NCI-H1436 treated with DMSO at 0.1 percent for 48 hours (cell line): ENCODE measurements at regions not wholly inside any gene's neighbourhood (a gene's known extent, or its start where the extent isn't known, plus 50 kb on each side); places are given as distances from the start of the nearest gene placed in this dataset.
"Not testable (repeated sequence)": the region's sequence is repeated elsewhere in the genome, so short reads cannot be mapped to it uniquely, and the experiment has no call there.

Experiments
- DNase-seq: peaks from one replicate; lab custom pipeline; 2025; lab: John Stamatoyannopoulos, UW

DNA sequence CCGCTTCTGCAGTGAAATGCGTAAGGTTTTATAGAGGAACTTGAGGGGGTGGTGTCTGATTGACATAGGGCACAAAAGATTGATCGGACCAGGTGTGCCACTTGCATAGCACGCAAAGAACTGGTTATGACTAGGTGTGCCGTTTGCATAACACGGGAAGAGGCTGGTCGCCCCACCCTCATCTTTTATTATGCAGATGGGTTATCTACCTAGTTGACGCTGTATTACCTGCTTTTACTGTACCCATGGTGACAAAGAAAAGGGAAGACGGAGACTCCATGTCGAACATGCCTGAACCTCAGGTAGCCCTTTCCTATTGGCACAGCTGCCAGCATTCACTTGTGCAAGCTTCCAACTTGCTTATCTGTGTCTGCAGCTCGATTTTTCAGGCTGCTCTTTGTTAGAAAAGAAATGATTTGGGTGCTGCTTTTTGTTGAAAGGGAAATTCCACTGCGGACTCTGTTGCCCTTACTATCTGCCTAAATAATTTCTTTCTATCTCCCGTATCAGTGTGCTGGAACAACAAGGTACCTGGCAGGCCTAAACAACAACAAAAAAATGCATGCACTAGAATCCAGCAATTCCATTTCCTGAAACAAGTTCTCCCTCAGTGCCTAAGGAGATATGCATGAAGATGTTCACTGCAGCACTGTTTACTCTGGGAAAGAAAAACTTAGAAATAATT lies 194.4 kb upstream of the KAZN start:
- DNase-seq: no peak

DNA sequence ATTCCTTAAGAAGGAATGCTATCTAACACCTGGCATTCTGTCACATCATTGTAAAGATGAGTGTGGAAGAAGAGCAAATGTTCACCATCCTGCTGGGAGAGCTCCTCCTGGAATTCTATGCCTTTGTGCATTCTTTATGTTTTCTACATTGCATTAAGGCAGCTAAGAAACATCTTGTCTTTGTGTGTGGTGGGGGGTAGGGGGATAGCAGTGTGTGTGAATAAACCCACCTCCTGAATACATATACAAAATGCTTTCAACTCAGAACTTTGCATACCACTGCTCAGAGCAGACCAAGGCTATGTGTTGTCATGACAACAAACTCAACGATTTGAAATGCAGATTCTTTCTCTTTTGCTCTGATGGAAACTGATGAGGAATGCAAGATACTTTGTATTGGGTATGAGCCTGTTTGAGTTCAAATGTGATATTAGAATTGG lies 193.6 kb upstream of the KAZN start:
- DNase-seq: no peak

DNA sequence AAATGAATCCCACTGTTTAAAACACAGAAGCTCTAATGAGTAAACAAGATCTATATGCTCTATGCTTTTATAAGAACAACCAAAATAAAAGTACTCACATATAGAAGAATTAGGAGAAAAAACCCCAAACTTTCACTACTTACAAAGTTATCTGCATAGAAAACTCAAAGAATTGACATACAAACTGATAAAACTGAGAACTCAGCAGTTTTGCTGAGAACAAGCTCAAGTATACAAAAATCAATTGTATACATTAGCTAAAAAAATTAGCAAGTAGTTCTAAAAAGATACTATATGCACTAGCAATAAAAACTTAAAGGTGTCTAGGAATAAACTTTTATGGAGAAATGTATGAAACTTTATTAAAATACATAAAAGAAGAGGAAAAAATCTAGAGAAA lies 186.2 kb upstream of the KAZN start:
- no peak for DNase-seq

DNA sequence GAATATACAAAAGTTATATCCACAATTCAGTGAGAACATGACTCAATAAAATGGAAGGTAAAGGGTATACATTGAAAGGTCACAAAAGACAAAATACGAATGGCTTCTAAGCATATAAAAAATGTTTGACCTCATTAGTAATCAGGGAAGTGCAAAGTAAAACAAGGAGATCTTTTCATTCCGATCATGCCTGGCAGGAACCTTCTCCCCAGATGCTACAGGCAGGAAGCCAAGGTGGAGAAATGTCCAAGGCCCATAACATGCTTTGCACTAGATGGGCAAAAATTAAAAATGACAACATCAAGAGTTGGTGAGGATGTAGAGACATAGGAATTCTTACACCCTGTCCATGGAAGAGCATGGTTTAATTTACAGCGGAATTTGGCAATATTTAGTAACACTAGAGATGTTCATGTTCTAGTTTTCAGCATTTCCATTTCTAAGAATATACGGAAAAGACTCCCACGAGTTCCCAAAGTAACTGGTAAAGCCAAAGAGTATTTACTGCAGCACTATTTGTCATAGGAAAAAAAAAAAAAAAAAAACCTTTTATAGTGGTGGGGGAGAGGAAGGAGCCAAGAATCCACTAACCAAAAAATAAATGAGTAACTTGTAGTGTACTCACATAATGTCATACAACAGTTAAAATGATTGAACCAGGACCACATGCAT lies 184.5 kb upstream of the KAZN start:
- no peak for DNase-seq

DNA sequence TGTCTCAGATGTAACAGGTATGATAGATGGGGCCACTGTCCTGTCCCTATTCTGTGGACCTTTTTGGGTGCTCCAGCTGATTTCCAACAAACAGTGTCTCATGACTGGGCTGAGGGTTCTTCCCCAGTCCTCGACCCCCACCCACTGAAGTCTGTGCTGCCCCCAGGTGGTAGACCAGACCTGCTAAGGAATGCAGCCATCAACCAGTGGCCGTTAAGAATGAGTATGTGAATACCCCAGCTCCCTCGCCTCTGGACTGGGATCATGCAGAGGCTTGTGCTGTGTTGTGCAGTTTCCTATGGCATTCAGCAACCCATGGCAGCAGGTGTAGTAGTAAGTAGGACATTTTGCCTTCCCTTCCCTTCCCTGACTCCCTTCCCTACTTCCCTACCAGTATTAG lies 183.1 kb upstream of the KAZN start:
- DNase-seq: no peak

DNA sequence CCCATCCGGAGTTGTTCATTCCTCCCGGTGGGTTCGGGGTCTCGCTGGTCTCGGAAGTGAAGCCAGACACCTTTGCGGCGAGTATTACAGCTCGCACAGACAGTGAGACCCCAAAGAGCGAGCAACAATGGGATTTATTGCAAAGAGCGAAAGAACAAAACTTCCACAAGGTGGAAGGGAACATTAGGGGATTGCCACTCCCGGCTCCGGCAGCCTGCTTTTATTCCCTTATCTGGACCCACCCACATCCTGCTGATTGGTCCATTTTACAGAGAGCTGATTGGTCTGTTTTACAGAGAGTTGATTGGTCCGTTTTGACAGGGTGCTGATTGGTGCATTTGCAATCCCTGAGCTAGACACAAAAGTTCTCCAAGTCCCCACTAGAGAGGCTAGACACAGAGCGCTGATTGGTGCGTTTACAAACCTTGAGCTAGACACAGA lies 178.7 kb upstream of the KAZN start:
- not testable (repeated sequence) for DNase-seq

DNA sequence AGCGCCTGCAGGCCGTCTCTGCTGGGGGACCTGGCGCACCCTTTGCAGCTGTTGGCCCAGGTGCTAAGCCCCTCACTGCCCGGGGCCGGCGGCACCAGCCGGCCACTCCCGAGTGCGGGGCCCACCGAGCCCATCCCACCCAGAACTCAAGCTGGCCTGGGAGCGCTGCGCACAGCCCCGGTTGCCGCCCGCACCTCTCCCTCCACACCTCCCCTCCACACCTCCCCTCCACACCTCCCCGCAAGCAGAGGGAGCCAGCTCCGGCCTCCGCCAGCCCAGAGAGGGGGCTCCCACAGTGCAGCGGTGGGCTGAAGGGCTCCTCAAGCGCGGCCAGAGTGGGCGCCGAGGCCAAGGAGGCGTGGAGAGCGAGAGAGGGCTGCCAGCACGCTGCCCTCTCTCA lies 177.8 kb upstream of the KAZN start:
- DNase-seq: no peak

DNA sequence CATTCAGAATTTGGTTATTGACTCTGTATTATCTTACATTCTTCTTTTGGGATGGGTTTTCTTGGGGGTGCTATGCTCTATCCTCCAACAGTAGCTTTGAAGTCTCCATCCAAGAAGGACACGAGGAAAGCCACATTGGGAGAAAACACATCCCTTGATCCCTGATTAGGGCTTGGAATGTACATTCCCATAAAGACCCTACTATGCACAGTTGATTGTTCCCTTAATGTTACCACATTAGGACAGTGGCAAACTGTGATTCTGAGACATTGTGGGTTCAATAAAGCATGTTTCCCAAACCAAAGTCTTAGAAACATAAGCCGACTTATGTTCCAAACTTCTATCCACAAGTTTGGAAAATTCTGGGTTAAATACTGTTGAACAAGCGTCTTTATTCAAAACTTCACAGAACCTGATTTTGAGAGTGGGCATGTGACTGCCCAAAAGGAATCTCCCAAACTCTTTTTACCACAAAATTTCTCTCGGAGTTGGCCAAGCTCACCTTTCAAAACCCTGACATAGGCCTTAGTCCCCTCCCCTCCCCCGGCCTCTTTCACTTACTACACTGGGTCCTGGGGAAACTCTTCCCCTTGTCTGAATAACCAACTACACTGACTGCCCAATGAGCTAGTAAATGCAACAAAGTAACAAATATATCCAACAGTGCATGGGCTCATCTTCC lies 177.0 kb upstream of the KAZN start:
- no peak for DNase-seq

DNA sequence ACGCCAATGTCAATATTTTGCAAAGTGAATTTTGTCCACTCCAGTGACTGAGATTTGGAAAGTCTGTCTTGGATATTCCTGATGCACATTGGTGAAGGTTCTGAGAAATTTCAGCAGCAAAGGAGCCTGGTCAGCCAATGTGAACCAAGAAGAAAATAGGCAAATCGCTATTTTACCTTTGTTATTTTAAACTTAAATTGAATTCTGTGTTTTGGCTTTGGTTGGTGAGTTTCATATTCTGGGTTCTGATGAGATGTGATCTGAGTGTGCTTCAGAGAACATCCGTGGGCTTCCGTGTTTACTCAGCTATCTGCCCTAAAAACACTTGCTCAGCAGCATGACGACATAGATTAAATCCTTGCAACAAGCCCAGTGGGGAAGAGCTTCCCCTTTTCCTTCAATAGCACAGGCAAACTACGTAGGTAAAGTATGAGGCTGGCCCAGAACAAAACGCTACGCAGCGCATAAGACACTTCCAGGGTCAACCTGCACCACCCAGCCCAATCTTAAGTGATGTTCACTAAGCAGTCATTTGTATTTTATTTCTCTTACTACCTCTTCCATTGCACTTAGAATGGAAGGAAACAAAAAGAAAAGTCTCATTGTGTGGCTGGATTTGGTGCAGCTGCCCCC lies 176.4 kb upstream of the KAZN start:
- no peak for DNase-seq

DNA sequence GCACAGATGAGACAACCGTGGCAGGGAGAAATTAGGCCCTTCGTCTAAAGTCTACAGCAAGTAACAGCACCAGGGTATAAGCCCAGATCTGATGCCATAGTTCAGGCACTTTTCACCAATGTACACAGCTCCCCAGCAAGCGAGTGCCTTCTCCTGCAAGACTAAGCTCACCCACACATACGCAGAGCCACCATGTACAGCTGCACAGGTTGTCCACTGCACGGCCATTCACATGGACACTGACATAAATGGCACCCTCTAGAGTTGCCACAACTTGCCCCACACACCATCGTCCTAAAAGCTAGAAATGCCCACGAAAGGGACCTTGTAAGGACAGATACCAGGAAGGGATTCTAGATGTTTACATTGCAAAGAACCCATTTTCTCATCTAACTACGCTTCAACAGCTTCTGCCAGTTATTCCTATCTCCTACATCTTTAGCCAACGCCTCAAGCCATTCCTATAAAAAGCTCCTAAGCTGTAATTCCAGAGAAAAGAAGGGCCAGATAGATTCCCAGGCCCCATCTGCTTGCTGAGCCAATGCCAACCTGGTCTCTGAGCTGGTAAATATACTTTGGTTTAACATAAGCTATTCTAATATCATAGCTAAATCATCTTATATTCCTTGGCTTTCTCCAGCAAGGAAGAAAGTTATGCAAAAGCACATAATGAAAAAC lies 174.0 kb upstream of the KAZN start:
- no peak for DNase-seq

DNA sequence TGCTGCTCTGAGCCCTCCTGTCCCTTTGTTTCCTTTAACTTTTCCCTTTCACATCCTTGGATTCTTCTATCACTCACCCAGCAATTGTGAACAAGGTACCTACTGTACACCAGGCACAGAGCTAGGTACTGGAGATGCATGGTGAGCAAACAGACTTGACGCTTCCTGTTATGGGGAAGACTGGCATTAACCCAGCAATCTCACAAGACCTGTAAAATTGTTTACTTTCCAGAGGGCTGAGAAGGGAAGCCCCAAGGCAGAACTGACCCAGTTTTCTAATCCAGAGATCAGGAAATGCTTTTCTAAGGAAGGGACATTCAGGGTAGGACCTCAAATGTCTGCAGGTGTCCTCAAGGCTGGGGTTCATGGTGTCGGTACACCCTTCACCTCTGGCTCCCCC lies 171.6 kb upstream of the KAZN start:
- no peak for DNase-seq

DNA sequence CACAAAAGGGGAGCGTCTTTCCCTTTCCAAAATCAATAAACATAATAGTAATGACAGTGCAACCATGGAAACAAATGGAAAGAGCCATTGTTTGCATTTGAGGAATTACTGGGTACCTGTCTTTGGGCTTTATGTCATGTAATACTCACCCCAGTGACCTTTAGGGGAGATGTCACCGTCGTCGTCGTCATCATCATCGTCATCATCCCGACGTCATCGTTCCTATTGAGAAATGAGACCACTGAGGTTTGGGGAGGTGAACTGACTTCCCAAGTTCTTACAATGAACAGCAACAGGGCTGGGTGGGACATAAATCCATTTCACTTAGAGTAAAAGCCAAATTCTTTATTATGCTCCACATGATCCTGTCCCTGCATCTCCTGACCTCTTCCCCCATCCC lies 168.9 kb upstream of the KAZN start:
- DNase-seq: no peak

DNA sequence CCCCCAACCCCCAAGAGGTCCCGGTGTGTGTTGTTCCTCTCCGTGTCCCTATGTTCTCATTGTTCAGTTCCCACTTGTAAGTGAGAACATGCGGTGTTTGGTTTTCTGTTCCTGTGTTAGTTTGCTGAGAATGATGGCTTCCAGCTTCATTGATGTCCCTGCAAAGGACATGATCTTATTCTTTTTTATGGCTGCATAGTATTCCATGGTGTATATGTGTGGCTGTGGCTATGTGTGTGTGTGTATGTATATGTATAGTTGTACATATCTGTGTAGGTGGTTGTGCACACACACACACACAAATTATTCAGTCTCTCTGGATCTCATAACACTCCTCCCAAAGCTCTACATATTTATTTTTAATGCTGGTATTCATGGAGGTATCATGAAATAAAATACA lies 165.8 kb upstream of the KAZN start:
- not testable (repeated sequence) for DNase-seq

DNA sequence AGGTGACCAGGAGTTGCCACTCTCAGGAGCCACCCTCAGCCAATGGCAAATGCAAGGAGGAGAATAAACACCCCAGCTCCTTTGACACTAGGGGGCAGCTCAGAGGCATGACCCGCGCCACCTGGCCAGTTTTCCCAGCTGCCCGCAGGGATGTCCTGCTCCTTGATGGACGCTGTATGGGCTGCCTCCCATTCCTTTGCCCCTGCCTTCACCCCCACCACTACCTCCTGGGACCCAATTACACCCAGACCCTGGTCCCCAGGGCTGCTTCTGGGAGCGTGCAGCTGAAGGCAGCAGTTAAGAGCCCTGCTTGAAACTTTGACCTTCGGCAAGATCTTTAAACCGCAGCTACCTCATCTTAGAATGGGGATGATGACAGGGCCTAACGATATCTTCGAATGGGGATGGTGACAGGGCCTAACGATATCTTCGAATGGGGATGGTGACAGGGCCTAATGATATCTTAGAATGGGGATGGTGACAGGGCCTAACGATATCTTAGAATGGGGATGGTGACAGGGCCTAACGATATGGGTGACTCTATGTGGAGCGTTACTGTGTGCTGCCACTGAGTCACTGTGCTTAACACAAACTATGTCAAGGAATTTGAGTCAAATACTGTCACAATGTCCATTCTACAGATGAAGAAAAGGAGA lies 163.0 kb upstream of the KAZN start:
- DNase-seq: no peak

DNA sequence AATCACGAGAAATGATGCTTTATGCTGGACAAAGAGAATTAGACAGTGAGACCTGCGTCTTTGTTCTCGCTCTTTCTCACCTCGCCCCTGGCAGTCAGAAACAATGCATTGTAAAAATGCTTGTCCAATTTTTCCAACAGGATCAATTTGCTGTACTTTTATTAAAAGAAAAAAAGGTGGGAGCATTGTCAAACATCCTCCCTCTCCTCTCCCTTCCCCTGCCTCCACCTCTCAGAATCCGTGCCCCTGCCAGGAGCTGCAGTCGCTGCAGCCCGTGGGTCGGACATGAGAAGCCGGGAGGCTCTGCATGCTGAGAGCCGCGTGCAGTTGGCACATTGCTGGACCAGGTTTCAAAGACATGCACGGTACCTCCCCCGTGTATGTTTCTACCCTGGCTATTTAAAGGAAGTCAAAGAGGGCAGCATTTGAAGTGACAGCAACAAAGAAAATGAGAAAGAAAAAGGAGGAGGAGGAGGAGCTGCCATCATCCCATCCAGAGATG lies 161.0 kb upstream of the KAZN start:
- no peak for DNase-seq

DNA sequence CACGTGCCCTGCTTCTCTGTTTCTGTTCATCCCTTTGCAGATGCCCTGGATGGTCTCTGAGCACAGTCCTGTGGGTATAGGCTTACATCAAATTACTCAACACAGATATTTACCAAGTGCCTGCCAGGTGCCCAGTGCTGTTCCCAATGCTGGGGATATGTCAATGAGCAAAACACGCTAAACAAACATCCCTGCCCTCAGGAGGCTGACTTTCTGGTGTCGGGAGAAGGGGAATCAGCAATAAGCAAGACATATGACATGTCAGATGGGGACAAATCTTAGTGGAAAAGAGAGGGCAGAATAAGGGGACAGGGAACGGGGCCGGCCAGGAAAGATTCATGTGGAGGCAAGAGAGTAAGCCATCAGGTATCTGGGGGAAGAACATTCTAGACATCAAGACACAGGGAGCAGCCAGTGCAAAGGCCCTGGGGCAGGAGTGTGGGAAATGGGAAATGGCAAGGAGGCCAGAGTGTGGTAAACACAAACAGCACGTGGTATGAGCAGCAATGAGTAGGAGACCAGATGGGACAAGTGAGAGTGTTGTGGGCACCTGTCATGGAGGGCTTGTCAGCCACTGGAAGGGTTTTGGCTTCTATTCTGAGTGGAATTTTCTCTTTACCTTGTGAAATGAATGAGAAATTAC lies 160.2 kb upstream of the KAZN start:
- DNase-seq: no peak

DNA sequence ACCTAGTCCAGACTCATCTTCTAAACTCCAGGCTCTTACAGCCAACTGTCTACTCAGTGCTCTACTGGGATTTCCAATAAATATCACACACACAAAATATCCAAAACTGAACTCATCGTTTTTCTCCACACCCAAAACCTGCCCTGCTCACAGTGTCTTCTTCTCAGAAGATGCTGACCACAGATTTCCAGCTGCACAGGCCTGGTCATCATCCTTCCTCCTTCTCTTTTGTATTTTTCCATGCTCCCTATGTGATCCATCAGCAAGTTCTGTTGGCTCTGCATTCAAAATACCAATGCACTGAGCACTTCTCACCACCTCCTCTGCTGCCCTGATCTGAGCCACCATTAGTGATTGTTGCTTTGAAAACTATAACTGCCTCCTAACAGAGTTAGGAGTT lies 159.5 kb upstream of the KAZN start:
- no peak for DNase-seq

DNA sequence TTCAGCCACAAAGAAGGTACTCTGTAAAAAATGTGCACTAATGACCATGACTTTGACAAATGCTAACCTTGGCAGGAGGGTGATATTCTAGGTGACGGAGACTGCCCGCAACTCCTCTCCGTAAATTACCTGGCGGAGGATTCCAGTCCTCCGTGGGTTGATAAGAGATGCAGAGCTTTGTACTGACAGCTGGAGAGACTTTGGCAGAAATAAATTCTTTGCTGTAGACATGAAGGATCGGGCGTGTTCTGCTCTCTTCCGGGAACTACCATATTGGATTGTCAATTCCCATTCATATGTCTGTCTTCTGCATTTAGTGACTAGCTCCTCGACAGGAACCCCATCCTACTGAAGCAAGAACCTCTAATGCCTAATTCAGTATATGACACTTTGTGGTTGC lies 158.3 kb upstream of the KAZN start:
- DNase-seq: no peak

DNA sequence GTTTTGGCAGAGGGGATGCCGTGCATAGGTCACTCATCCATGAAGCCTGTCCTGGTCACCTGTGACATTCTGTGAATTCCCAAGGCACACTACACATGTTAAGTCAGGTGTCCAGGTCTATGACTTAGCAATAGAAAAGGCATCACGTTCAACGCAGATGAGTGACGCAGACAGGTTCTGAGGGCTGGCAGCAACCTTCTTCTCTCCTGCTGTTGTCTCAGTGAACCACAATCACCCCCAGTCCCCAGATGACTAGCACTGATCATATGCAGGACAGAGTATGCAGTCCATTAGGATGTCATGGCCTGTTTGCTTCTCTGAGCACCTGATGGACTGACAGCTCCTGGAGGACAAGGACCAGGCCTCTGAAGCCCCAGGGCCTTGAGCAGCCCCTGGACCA lies 157.8 kb upstream of the KAZN start:
- DNase-seq: no peak

DNA sequence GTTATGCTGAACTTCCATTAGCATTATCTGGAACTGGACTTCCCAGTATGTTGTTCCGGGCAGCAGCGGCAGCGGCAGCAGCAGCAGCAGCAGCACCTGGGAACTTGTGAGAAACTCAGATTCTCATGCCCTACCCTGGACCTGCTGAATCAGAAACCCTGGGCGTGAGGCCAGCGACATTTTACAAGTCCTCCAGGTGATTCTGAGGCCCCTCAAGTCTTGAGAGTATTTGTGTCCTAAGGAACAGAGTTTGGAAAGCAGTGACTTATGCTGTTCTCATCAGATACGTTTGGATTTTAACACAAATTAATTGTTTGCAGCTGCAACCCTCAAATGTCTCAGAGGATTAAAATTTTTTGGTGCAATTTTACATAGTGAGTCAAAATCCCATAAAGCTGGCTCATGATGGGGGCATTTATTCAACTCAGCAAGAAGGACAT lies 157.2 kb upstream of the KAZN start:
- DNase-seq: no peak

DNA sequence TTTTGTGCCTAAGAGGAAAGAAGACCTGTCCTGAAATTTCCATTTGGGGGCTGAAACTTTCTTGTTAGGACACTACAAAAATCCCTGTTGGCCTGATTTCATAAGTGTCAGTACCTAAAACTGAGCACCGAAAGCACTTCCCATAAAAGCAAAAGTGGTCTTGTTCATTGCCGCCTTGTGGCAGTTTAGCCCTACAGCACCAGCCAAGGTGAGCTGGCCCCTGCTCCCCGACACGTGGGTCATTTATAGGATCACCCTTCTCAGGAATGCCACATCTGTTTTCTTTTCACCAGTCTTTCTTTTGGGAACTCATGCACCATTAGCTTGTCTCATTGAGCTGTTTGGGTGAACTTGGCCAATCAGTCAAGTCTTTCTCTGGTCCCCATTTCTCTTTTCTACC lies 155.8 kb upstream of the KAZN start:
- no peak for DNase-seq
